Stimulated activated memory B cell treated with anti-CD40 and anti-IgM and Interleukin-4, amounts not matched to agents 10 μg/mL and 1 μg/mL and 100 μg/mL, for 72 hours (primary cell): ENCODE measurements at regions not wholly inside any gene's neighbourhood (a gene's known extent, or its start where the extent isn't known, plus 50 kb on each side); places are given as distances from the start of the nearest gene placed in this dataset.

ENCODE experiments used
- ATAC-seq: fragments of 150-1000 bp; cut with Tn5 transposase; 2 replicates; pipeline ENCODE4 v1.10.0; 2021
- H3K27ac Mint-ChIP-seq: one replicate; pipeline ENCODE4 v1.8.0; 2022; ENCODE audit warnings: mild to moderate bottlenecking, mixed read lengths
- H3K27me3 Mint-ChIP-seq: one replicate; pipeline ENCODE4 v1.8.0; 2022; ENCODE audit warnings: mixed read lengths
- H3K36me3 Mint-ChIP-seq: one replicate; pipeline ENCODE4 v1.8.0; 2022; ENCODE audit warnings: mixed read lengths
- H3K4me1 Mint-ChIP-seq: one replicate; pipeline ENCODE4 v1.8.0; 2022; ENCODE audit warnings: mixed read lengths
- H3K4me3 Mint-ChIP-seq: one replicate; pipeline ENCODE4 v1.8.0; 2022; ENCODE audit warnings: mild to moderate bottlenecking, moderate library complexity, mixed read lengths
- H3K9me3 Mint-ChIP-seq: one replicate; pipeline ENCODE4 v1.8.0; 2022; ENCODE audit warnings: mixed read lengths

GRCh38 chr3:184465883-184466412 is 86.1 kb downstream of the CHRD start:
- peaks cover 55% of the 10 kb centered on the region for H3K27me3 Mint-ChIP-seq
- H3K36me3 Mint-ChIP-seq, result no peaks in the 10 kb centered on the region
- peaks cover 11% of the 10 kb centered on the region for H3K4me1 Mint-ChIP-seq
- H3K4me3 Mint-ChIP-seq, result no peak overlapping the region
- no peak overlapping the region for H3K27ac Mint-ChIP-seq
- no peak for ATAC-seq
- peaks cover 3% of the 10 kb centered on the region for H3K9me3 Mint-ChIP-seq

- H3K36me3 Mint-ChIP-seq, result no peaks in the 10 kb centered on the region
- peaks cover 11% of the 10 kb centered on the region for H3K4me1 Mint-ChIP-seq
- H3K4me3 Mint-ChIP-seq, result no peak overlapping the region
- H3K9me3 Mint-ChIP-seq, result peaks cover 3% of the 10 kb centered on the region
- no peak overlapping the region for H3K27ac Mint-ChIP-seq
- peak; percentile 28 for ATAC-seq
- H3K27me3 Mint-ChIP-seq, result peaks cover 50% of the 10 kb centered on the region
Observed at GRCh38 chr3:184466413-184466960, 86.6 kb downstream of the CHRD start.

- H3K27ac Mint-ChIP-seq, result no peak overlapping the region
- H3K27me3 Mint-ChIP-seq, result peaks cover 43% of the 10 kb centered on the region
Observed at GRCh38 chr3:184467171-184467570, 87.3 kb downstream of the CHRD start.

GRCh38 chr3:184470551-184470950 is 90.7 kb downstream of the CHRD start:
- Mint-ChIP-seq H3K4me3 (no peak overlapping the region), H3K9me3 (peaks cover 14% of the 10 kb centered on the region), H3K27ac (no peak overlapping the region), H3K4me1 (peaks cover 22% of the 10 kb centered on the region), H3K36me3 (peaks cover 2% of the 10 kb centered on the region), H3K27me3 (peaks cover 21% of the 10 kb centered on the region)
- no peak for ATAC-seq

More at GRCh38 chr3:184467171-184467570, 87.3 kb downstream of the CHRD start:
- H3K9me3 Mint-ChIP-seq, result peaks cover 3% of the 10 kb centered on the region
- H3K4me3 Mint-ChIP-seq, result no peak overlapping the region
- ATAC-seq, result no peak
- no peaks in the 10 kb centered on the region for H3K36me3 Mint-ChIP-seq
- peaks cover 11% of the 10 kb centered on the region for H3K4me1 Mint-ChIP-seq

- Mint-ChIP-seq H3K9me3 (peaks cover 18% of the 10 kb centered on the region), H3K27ac (no peak overlapping the region), H3K36me3 (peaks cover 7% of the 10 kb centered on the region), H3K27me3 (peaks cover 14% of the 10 kb centered on the region), H3K4me1 (peaks cover 17% of the 10 kb centered on the region), H3K4me3 (no peak overlapping the region)
- ATAC-seq, result no peak
Observed at GRCh38 chr3:184471439-184471838, 90.1 kb upstream of the EPHB3 start.

GRCh38 chr3:184472723-184473428 is 88.7 kb upstream of the EPHB3 start:
- peak overlapping the region; percentile 69 for H3K27ac Mint-ChIP-seq
- H3K27me3 Mint-ChIP-seq, result no peaks in the 10 kb centered on the region
- H3K36me3 Mint-ChIP-seq, result peaks cover 7% of the 10 kb centered on the region
- ATAC-seq, result peak; percentile 74
- peaks cover 11% of the 10 kb centered on the region for H3K4me1 Mint-ChIP-seq
- H3K4me3 Mint-ChIP-seq, result peak overlapping the region; percentile 67
- H3K9me3 Mint-ChIP-seq, result peaks cover 18% of the 10 kb centered on the region

GRCh38 chr3:184474897-184475296 is 86.7 kb upstream of the EPHB3 start:
- Mint-ChIP-seq H3K27me3 (peaks cover 10% of the 10 kb centered on the region), H3K9me3 (peaks cover 18% of the 10 kb centered on the region)

GRCh38 chr3:184477940-184478339 is 83.6 kb upstream of the EPHB3 start:
- H3K4me3 Mint-ChIP-seq, result no peak overlapping the region
- no peak for ATAC-seq
- peaks cover 15% of the 10 kb centered on the region for H3K4me1 Mint-ChIP-seq
- peaks cover 28% of the 10 kb centered on the region for H3K27me3 Mint-ChIP-seq
- H3K9me3 Mint-ChIP-seq, result peaks cover 15% of the 10 kb centered on the region
- H3K27ac Mint-ChIP-seq, result no peak overlapping the region
- peaks cover 7% of the 10 kb centered on the region for H3K36me3 Mint-ChIP-seq

More at GRCh38 chr3:184474897-184475296, 86.7 kb upstream of the EPHB3 start:
- no peak overlapping the region for H3K4me3 Mint-ChIP-seq
- peaks cover 11% of the 10 kb centered on the region for H3K4me1 Mint-ChIP-seq
- H3K27ac Mint-ChIP-seq, result no peak overlapping the region
- peaks cover 7% of the 10 kb centered on the region for H3K36me3 Mint-ChIP-seq
- ATAC-seq, result no peak

- no peak for ATAC-seq
- Mint-ChIP-seq H3K27ac (no peak overlapping the region), H3K9me3 (peaks cover 9% of the 10 kb centered on the region), H3K4me3 (no peak overlapping the region), H3K4me1 (peaks cover 8% of the 10 kb centered on the region), H3K36me3 (peaks cover 7% of the 10 kb centered on the region), H3K27me3 (peaks cover 28% of the 10 kb centered on the region)
Observed at GRCh38 chr3:184479426-184480126, 82.0 kb upstream of the EPHB3 start.

GRCh38 chr3:184480831-184481230 is 80.8 kb upstream of the EPHB3 start:
- no peak overlapping the region for H3K4me3 Mint-ChIP-seq
- peaks cover 28% of the 10 kb centered on the region for H3K27me3 Mint-ChIP-seq
- ATAC-seq, result no peak
- peaks cover 2% of the 10 kb centered on the region for H3K36me3 Mint-ChIP-seq
- peaks cover under 1% of the 10 kb centered on the region for H3K9me3 Mint-ChIP-seq
- no peak overlapping the region for H3K27ac Mint-ChIP-seq
- H3K4me1 Mint-ChIP-seq, result peaks cover 8% of the 10 kb centered on the region

- no peak overlapping the region for H3K4me3 Mint-ChIP-seq
- H3K36me3 Mint-ChIP-seq, result no peaks in the 10 kb centered on the region
- ATAC-seq, result no peak
- no peaks in the 10 kb centered on the region for H3K9me3 Mint-ChIP-seq
- no peak overlapping the region for H3K27ac Mint-ChIP-seq
- peaks cover 8% of the 10 kb centered on the region for H3K4me1 Mint-ChIP-seq
- H3K27me3 Mint-ChIP-seq, result peaks cover 34% of the 10 kb centered on the region
Observed at GRCh38 chr3:184481984-184482671, 79.5 kb upstream of the EPHB3 start.

GRCh38 chr3:184485241-184485640 is 76.3 kb upstream of the EPHB3 start:
- no peak overlapping the region for H3K27ac Mint-ChIP-seq
- ATAC-seq, result no peak
- H3K27me3 Mint-ChIP-seq, result peaks cover 43% of the 10 kb centered on the region
- peaks cover 8% of the 10 kb centered on the region for H3K4me1 Mint-ChIP-seq
- H3K9me3 Mint-ChIP-seq, result no peaks in the 10 kb centered on the region
- H3K4me3 Mint-ChIP-seq, result no peak overlapping the region
- H3K36me3 Mint-ChIP-seq, result no peaks in the 10 kb centered on the region

GRCh38 chr3:184485906-184486305 is 75.7 kb upstream of the EPHB3 start:
- no peaks in the 10 kb centered on the region for H3K36me3 Mint-ChIP-seq

GRCh38 chr3:184486614-184487013 is 75.0 kb upstream of the EPHB3 start:
- ATAC-seq, result no peak
- Mint-ChIP-seq H3K4me1 (peaks cover 8% of the 10 kb centered on the region), H3K27ac (no peak overlapping the region), H3K36me3 (no peaks in the 10 kb centered on the region), H3K4me3 (no peak overlapping the region), H3K9me3 (no peaks in the 10 kb centered on the region), H3K27me3 (peaks cover 30% of the 10 kb centered on the region)

More at GRCh38 chr3:184485906-184486305, 75.7 kb upstream of the EPHB3 start:
- no peak for ATAC-seq
- peaks cover 37% of the 10 kb centered on the region for H3K27me3 Mint-ChIP-seq
- no peak overlapping the region for H3K27ac Mint-ChIP-seq
- H3K4me3 Mint-ChIP-seq, result no peak overlapping the region
- H3K4me1 Mint-ChIP-seq, result peaks cover 8% of the 10 kb centered on the region
- no peaks in the 10 kb centered on the region for H3K9me3 Mint-ChIP-seq

GRCh38 chr3:184488577-184488976 is 73.0 kb upstream of the EPHB3 start:
- Mint-ChIP-seq H3K36me3 (no peaks in the 10 kb centered on the region), H3K27ac (no peak overlapping the region), H3K9me3 (no peaks in the 10 kb centered on the region), H3K4me1 (peaks cover 7% of the 10 kb centered on the region), H3K27me3 (peaks cover 48% of the 10 kb centered on the region), H3K4me3 (no peak overlapping the region)
- ATAC-seq, result no peak
